Naive B cell (primary cell): ENCODE measurements at regions not wholly inside any gene's neighbourhood (a gene's known extent, or its start where the extent isn't known, plus 50 kb on each side); places are given as distances from the start of the nearest gene placed in this dataset.

ENCODE experiments used
- ATAC-seq, 2 donors: fragments of 150-1000 bp; cut with Tn5 transposase; 2 replicates each; pipeline ENCODE4 v1.10.0; 2021; ENCODE audit warnings: low read depth in 2 of 2, mild to moderate bottlenecking in 2 of 2, moderate library complexity in 2 of 2
- DNase-seq: peaks from one replicate; pipeline ENCODE4 v3.0.0; 2022
- H3K27ac Mint-ChIP-seq, 6 donors: one replicate each; pipeline ENCODE4 v1.8.0; 2020 to 2022; ENCODE audit warnings: mild to moderate bottlenecking in 6 of 6, mixed read lengths in 6 of 6, moderate library complexity in 5 of 6, inconsistent platforms in 2 of 6
- H3K27me3 Mint-ChIP-seq, 3 donors: one replicate each; pipeline ENCODE4 v1.8.0; 2021 to 2022; ENCODE audit warnings: mixed read lengths in 3 of 3, mild to moderate bottlenecking in 1 of 3
- H3K36me3 Mint-ChIP-seq, 2 donors: one replicate each; pipeline ENCODE4 v1.8.0; 2020 to 2022; ENCODE audit warnings: mixed read lengths in 2 of 2, inconsistent platforms in 1 of 2, mild to moderate bottlenecking in 1 of 2
- H3K4me1 Mint-ChIP-seq, 3 donors: one replicate each; pipeline ENCODE4 v1.8.0; 2020 to 2022; ENCODE audit warnings: mixed read lengths in 3 of 3, inconsistent platforms in 1 of 3, mild to moderate bottlenecking in 1 of 3, moderate library complexity in 1 of 3
- H3K4me3 Mint-ChIP-seq, 8 donors: one replicate each; pipeline ENCODE4 v1.8.0; 2020 to 2022; ENCODE audit warnings: mild to moderate bottlenecking in 8 of 8, mixed read lengths in 8 of 8, moderate library complexity in 8 of 8, inconsistent platforms in 2 of 8
- H3K9me3 Mint-ChIP-seq, 7 donors: one replicate each; pipeline ENCODE4 v1.8.0; 2020 to 2022; ENCODE audit warnings: mixed read lengths in 7 of 7, mild to moderate bottlenecking in 5 of 7, inconsistent platforms in 2 of 7, moderate library complexity in 1 of 7

DNA sequence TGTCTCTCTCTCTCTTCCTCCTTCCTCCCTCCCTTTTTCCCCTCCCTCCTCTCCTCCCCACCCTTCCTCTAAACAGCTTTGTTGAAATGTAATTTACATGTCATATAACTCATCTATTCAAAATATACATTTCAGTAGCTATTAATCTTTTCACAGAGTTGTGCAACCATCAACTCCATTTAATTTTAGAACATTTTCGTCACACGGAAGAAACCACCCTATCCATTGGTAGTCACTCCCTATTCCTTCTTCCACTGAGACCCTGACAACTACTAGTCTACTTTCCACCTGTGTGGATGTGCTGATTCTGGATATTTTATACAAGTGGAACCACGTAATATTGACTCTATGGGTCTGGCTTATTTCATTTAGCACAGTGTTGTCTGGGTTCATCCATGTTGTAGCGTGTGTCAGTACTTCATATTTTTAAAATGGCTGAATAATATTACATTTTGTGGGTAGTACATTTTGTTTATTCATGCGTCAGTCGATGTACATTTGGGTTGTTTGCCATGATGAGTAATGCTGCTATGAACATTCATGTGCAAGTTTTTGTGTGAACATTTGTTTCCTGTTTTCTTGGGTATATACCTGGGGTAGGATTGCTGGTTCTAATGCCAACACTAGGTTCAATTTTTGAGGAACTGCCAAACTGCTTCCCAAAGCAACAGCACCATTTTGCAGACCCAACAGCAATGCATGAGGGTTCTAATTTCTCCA lies 100.1 kb upstream of the GCFC2 start:
- ATAC-seq: no peak

GRCh38 chr2:75808793-75809535 lies 98.2 kb upstream of the GCFC2 start:
- no peaks in the 10 kb centered on the region for H3K4me1 Mint-ChIP-seq
- H3K36me3 Mint-ChIP-seq: no peaks in the 10 kb centered on the region
- no peak overlapping the region for H3K27ac Mint-ChIP-seq
- DNase-seq (no peak), ATAC-seq (no peak)
- H3K9me3 Mint-ChIP-seq: peaks cover 0 to 7% (median 0%) of the 10 kb centered on the region in 7 donors
- no peak overlapping the region for H3K4me3 Mint-ChIP-seq
- H3K27me3 Mint-ChIP-seq: peaks cover 0 to 8% (median 5%) of the 10 kb centered on the region in 3 donors

More for the DNA sequence above, 100.1 kb upstream of the GCFC2 start:
- Mint-ChIP-seq H3K4me1 (no peaks in the 10 kb centered on the region), H3K36me3 (no peaks in the 10 kb centered on the region), H3K27me3 (no peaks in the 10 kb centered on the region), H3K9me3 (peaks cover 0 to 3% (median 0%) of the 10 kb centered on the region in 7 donors), H3K27ac (no peak overlapping the region), H3K4me3 (no peak overlapping the region)
- DNase-seq: no peak

- Mint-ChIP-seq H3K27me3 (peaks cover 0 to 8% (median 5%) of the 10 kb centered on the region in 3 donors), H3K9me3 (peaks cover 0 to 8% (median 0%) of the 10 kb centered on the region in 7 donors), H3K4me1 (no peaks in the 10 kb centered on the region), H3K36me3 (no peaks in the 10 kb centered on the region), H3K4me3 (no peak overlapping the region), H3K27ac (no peak overlapping the region)
- ATAC-seq (no peak), DNase-seq (no peak)
Observed at GRCh38 chr2:75807992-75808391, 97.3 kb upstream of the GCFC2 start.

GRCh38 chr2:75801234-75801982 lies 90.7 kb upstream of the GCFC2 start:
- Mint-ChIP-seq H3K9me3 (peaks cover 0 to 8% (median 0%) of the 10 kb centered on the region in 7 donors), H3K27me3 (peaks cover 0 to 8% (median 8%) of the 10 kb centered on the region in 3 donors), H3K4me3 (no peak overlapping the region), H3K36me3 (no peaks in the 10 kb centered on the region), H3K27ac (no peak overlapping the region), H3K4me1 (no peaks in the 10 kb centered on the region)
- no peak for DNase-seq
- ATAC-seq: no peak

- ATAC-seq (no peak), DNase-seq (no peak)
- peaks cover 0 to 12% (median 8%) of the 10 kb centered on the region in 3 donors for H3K27me3 Mint-ChIP-seq
- no peak overlapping the region for H3K4me3 Mint-ChIP-seq
- no peaks in the 10 kb centered on the region for H3K4me1 Mint-ChIP-seq
- H3K36me3 Mint-ChIP-seq: no peaks in the 10 kb centered on the region
- peaks cover 0 to 8% (median 0%) of the 10 kb centered on the region in 7 donors for H3K9me3 Mint-ChIP-seq
- H3K27ac Mint-ChIP-seq: no peak overlapping the region
Observed at GRCh38 chr2:75800456-75800855, 89.7 kb upstream of the GCFC2 start.

- Mint-ChIP-seq H3K4me1 (no peaks in the 10 kb centered on the region), H3K9me3 (peaks cover 0 to 8% (median 0%) of the 10 kb centered on the region in 7 donors), H3K27ac (no peak overlapping the region), H3K36me3 (no peaks in the 10 kb centered on the region), H3K27me3 (peaks cover 0 to 11% (median 7%) of the 10 kb centered on the region in 3 donors), H3K4me3 (no peak overlapping the region)
- ATAC-seq: no peak
- no peak for DNase-seq
Observed at GRCh38 chr2:75799859-75800258, 89.1 kb upstream of the GCFC2 start.

GRCh38 chr2:75798569-75798968 lies 87.9 kb upstream of the GCFC2 start:
- H3K27me3 Mint-ChIP-seq: peaks cover 0 to 6% (median 0%) of the 10 kb centered on the region in 3 donors

DNA sequence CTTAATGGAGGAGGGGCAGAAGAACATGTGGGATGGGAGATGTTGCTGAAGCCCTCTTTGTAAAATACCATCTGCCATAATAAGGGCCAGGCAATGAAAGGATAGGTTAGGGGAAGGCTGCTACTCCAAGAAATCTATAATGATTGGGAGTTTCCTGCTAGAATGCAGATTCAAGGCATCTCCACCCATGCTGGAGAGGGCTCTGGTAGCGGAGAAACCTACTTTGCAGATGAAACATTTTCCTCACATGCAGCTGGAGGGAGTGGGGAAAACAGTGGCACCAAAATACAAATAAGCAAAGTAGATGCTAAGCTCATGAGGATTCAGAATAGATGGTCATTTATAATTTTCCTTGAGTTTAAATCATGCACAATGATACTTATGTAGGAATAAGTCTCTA lies 82.3 kb upstream of the GCFC2 start:
- Mint-ChIP-seq H3K27me3 (peaks cover 0 to 6% (median 5%) of the 10 kb centered on the region in 3 donors), H3K4me1 (no peaks in the 10 kb centered on the region), H3K36me3 (no peaks in the 10 kb centered on the region), H3K9me3 (no peaks in the 10 kb centered on the region), H3K27ac (no peak overlapping the region), H3K4me3 (no peak overlapping the region)
- no peak for ATAC-seq
- no peak for DNase-seq

More at GRCh38 chr2:75798569-75798968, 87.9 kb upstream of the GCFC2 start:
- Mint-ChIP-seq H3K27ac (no peak overlapping the region), H3K36me3 (no peaks in the 10 kb centered on the region), H3K4me1 (no peaks in the 10 kb centered on the region), H3K9me3 (no peaks in the 10 kb centered on the region), H3K4me3 (no peak overlapping the region)
- ATAC-seq (no peak), DNase-seq (no peak)

DNA sequence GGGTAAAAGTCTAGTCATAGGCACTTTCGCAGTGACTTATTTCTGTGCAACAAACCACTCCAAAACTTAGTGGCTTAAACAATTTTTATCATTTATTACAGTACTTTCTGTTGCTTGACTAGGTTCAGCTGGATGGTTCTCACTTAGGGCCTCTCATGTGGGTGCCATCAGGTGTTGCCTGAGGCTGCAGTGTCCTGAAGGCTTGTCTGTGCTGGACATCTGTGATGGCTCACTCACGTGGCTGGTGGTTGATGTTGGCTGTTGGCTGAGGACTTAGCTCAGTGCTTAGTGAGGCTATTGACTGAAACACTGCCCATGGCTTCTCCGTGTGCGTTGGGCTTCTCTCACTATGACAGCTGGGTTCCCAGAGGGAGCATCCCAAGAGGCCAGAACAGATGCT lies 81.4 kb upstream of the GCFC2 start:
- Mint-ChIP-seq H3K36me3 (no peaks in the 10 kb centered on the region), H3K4me1 (peaks cover 0 to 5% (median 0%) of the 10 kb centered on the region in 3 donors), H3K27ac (no peak overlapping the region), H3K27me3 (peaks cover 0 to 12% (median 11%) of the 10 kb centered on the region in 3 donors), H3K9me3 (no peaks in the 10 kb centered on the region), H3K4me3 (no peak overlapping the region)
- DNase-seq (no peak), ATAC-seq (no peak)

- DNase-seq: no peak
- Mint-ChIP-seq H3K4me1 (peaks cover 0 to 5% (median 0%) of the 10 kb centered on the region in 3 donors), H3K9me3 (no peaks in the 10 kb centered on the region), H3K27me3 (peaks cover 0 to 16% (median 5%) of the 10 kb centered on the region in 3 donors), H3K36me3 (no peaks in the 10 kb centered on the region), H3K27ac (no peak overlapping the region), H3K4me3 (no peak overlapping the region)
- ATAC-seq: no peak
Observed at GRCh38 chr2:75790814-75791467, 80.2 kb upstream of the GCFC2 start.

DNA sequence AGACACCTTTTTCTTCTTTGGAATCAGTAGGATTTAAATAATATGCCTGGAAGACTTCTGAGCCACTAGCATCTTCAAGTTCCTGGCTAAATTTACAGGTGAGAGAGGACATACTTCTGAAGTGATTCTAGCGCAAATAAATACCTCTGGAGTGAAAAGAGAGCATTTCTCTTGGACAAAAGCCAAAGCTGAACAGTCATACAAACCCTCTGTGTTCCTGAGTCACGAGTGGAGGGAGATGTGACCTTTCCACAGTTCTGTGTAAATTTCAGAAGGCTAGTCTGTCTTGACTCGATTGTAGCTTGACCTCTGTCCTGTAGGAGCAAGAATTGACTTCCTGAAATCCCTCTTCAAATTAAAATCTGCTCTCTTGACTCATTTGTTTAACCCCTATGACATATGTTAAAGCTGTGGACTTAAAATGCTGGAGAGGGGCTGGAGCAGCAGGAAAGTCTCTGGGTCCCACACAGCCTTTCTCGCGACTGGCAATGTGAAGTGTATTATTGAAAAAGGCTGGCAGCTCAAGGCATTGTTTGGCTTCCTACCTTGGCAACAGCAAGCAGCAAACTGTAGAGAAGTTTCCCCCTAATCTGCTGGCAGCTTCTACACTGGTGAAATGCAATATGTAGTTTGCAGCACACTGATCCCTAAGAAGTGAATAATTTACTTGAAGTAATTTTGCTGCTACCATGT lies 79.6 kb upstream of the GCFC2 start:
- Mint-ChIP-seq H3K36me3 (no peaks in the 10 kb centered on the region), H3K4me1 (peaks cover 0 to 5% (median 0%) of the 10 kb centered on the region in 3 donors), H3K9me3 (no peaks in the 10 kb centered on the region), H3K4me3 (no peak overlapping the region), H3K27me3 (peaks cover 0 to 16% (median 5%) of the 10 kb centered on the region in 3 donors), H3K27ac (no peak overlapping the region)
- DNase-seq: no peak
- ATAC-seq: no peak

GRCh38 chr2:75788902-75789301 lies 78.2 kb upstream of the GCFC2 start:
- DNase-seq: no peak
- Mint-ChIP-seq H3K27me3 (peaks cover 0 to 16% (median 5%) of the 10 kb centered on the region in 3 donors), H3K27ac (no peak overlapping the region), H3K4me3 (no peak overlapping the region), H3K36me3 (no peaks in the 10 kb centered on the region), H3K9me3 (no peaks in the 10 kb centered on the region), H3K4me1 (peaks cover 0 to 5% (median 0%) of the 10 kb centered on the region in 3 donors)
- no peak for ATAC-seq
